ENCODE measurements at regions not wholly inside any gene's neighbourhood (a gene's known extent, or its start where the extent isn't known, plus 50 kb on each side); places are given as distances from the start of the nearest gene placed in this dataset.
"Not testable (repeated sequence)": the region's sequence is repeated elsewhere in the genome, so short reads cannot be mapped to it uniquely, and the experiment has no call there.

- Histone ChIP-seq H3K36me3 (ENCODE audit: control insufficient read depth, insufficient read depth, low read length) (no peaks in the 10 kb centered on the region), H3K9me3 (ENCODE audit: control insufficient read depth, low read length) (no peaks in the 10 kb centered on the region)
- no peak for DNase-seq
Observed at GRCh38 chr7:140262242-140262903, 85.6 kb upstream of the KDM7A start.

GRCh38 chr7:140261522-140261921 is 84.7 kb upstream of the KDM7A start:
- Histone ChIP-seq H3K4me3 (ENCODE audit: insufficient read depth, low read depth, low read length, poor library complexity, severe bottlenecking) (no peak overlapping the region), H3K27me3 (replicated peaks; ENCODE audit: control insufficient read depth, insufficient read depth, low read length, poor library complexity, severe bottlenecking) (no peaks in the 10 kb centered on the region), H3K4me1 (ENCODE audit: control insufficient read depth, insufficient read depth, low read length, poor library complexity, severe bottlenecking) (peaks cover 17% of the 10 kb centered on the region), H3K9me3 (ENCODE audit: control insufficient read depth, low read length) (no peaks in the 10 kb centered on the region), H3K27ac (ENCODE audit: insufficient read depth, low read length, poor library complexity, severe bottlenecking) (no peak overlapping the region), H3K36me3 (ENCODE audit: control insufficient read depth, insufficient read depth, low read length) (no peaks in the 10 kb centered on the region)
- DNase-seq = no peak

More at GRCh38 chr7:140262242-140262903, 85.6 kb upstream of the KDM7A start:
- Histone ChIP-seq H3K27ac (ENCODE audit: insufficient read depth, low read length, poor library complexity, severe bottlenecking) (no peak overlapping the region), H3K27me3 (replicated peaks; ENCODE audit: control insufficient read depth, insufficient read depth, low read length, poor library complexity, severe bottlenecking) (no peaks in the 10 kb centered on the region), H3K4me1 (ENCODE audit: control insufficient read depth, insufficient read depth, low read length, poor library complexity, severe bottlenecking) (peaks cover 17% of the 10 kb centered on the region), H3K4me3 (ENCODE audit: insufficient read depth, low read depth, low read length, poor library complexity, severe bottlenecking) (no peak overlapping the region)

- no peak for DNase-seq
- H3K4me1 ChIP-seq (ENCODE audit: control insufficient read depth, insufficient read depth, low read length, poor library complexity, severe bottlenecking) = peaks cover 17% of the 10 kb centered on the region
- H3K9me3 ChIP-seq (ENCODE audit: control insufficient read depth, low read length) = no peaks in the 10 kb centered on the region
- no peaks in the 10 kb centered on the region for H3K27me3 ChIP-seq (replicated peaks; ENCODE audit: control insufficient read depth, insufficient read depth, low read length, poor library complexity, severe bottlenecking)
- no peak overlapping the region for H3K4me3 ChIP-seq (ENCODE audit: insufficient read depth, low read depth, low read length, poor library complexity, severe bottlenecking)
- no peaks in the 10 kb centered on the region for H3K36me3 ChIP-seq (ENCODE audit: control insufficient read depth, insufficient read depth, low read length)
- H3K27ac ChIP-seq (ENCODE audit: insufficient read depth, low read length, poor library complexity, severe bottlenecking) = no peak overlapping the region
Observed at GRCh38 chr7:140261105-140261486, 84.3 kb upstream of the KDM7A start.

GRCh38 chr7:140260352-140261104 is 83.7 kb upstream of the KDM7A start:
- H3K4me1 ChIP-seq (ENCODE audit: control insufficient read depth, insufficient read depth, low read length, poor library complexity, severe bottlenecking) = peaks cover 17% of the 10 kb centered on the region
- H3K27me3 ChIP-seq (replicated peaks; ENCODE audit: control insufficient read depth, insufficient read depth, low read length, poor library complexity, severe bottlenecking) = no peaks in the 10 kb centered on the region
- no peaks in the 10 kb centered on the region for H3K9me3 ChIP-seq (ENCODE audit: control insufficient read depth, low read length)
- no peak overlapping the region for H3K27ac ChIP-seq (ENCODE audit: insufficient read depth, low read length, poor library complexity, severe bottlenecking)
- DNase-seq = no peak
- no peak overlapping the region for H3K4me3 ChIP-seq (ENCODE audit: insufficient read depth, low read depth, low read length, poor library complexity, severe bottlenecking)
- H3K36me3 ChIP-seq (ENCODE audit: control insufficient read depth, insufficient read depth, low read length) = no peaks in the 10 kb centered on the region

GRCh38 chr7:140257278-140257677 is 80.5 kb upstream of the KDM7A start:
- H3K9me3 ChIP-seq (ENCODE audit: control insufficient read depth, low read length); H3K36me3 ChIP-seq (ENCODE audit: control insufficient read depth, insufficient read depth, low read length); H3K27ac ChIP-seq (ENCODE audit: insufficient read depth, low read length, poor library complexity, severe bottlenecking); DNase-seq; H3K4me3 ChIP-seq (ENCODE audit: insufficient read depth, low read depth, low read length, poor library complexity, severe bottlenecking); H3K27me3 ChIP-seq (replicated peaks; ENCODE audit: control insufficient read depth, insufficient read depth, low read length, poor library complexity, severe bottlenecking): not testable (repeated sequence)
- H3K4me1 ChIP-seq (ENCODE audit: control insufficient read depth, insufficient read depth, low read length, poor library complexity, severe bottlenecking) = peaks cover 16% of the 10 kb centered on the region

- not testable (repeated sequence) for H3K36me3 ChIP-seq (ENCODE audit: control insufficient read depth, insufficient read depth, low read length); H3K27ac ChIP-seq (ENCODE audit: insufficient read depth, low read length, poor library complexity, severe bottlenecking); H3K4me3 ChIP-seq (ENCODE audit: insufficient read depth, low read depth, low read length, poor library complexity, severe bottlenecking); H3K27me3 ChIP-seq (replicated peaks; ENCODE audit: control insufficient read depth, insufficient read depth, low read length, poor library complexity, severe bottlenecking); DNase-seq; H3K9me3 ChIP-seq (ENCODE audit: control insufficient read depth, low read length)
- H3K4me1 ChIP-seq (ENCODE audit: control insufficient read depth, insufficient read depth, low read length, poor library complexity, severe bottlenecking) = peaks cover 18% of the 10 kb centered on the region
Observed at GRCh38 chr7:140254976-140255375, 78.2 kb upstream of the KDM7A start.

- Histone ChIP-seq H3K27me3 (replicated peaks; ENCODE audit: control insufficient read depth, insufficient read depth, low read length, poor library complexity, severe bottlenecking) (no peaks in the 10 kb centered on the region), H3K27ac (ENCODE audit: insufficient read depth, low read length, poor library complexity, severe bottlenecking) (no peak overlapping the region), H3K36me3 (ENCODE audit: control insufficient read depth, insufficient read depth, low read length) (no peaks in the 10 kb centered on the region), H3K4me1 (ENCODE audit: control insufficient read depth, insufficient read depth, low read length, poor library complexity, severe bottlenecking) (peaks cover 18% of the 10 kb centered on the region), H3K4me3 (ENCODE audit: insufficient read depth, low read depth, low read length, poor library complexity, severe bottlenecking) (no peak overlapping the region), H3K9me3 (ENCODE audit: control insufficient read depth, low read length) (no peaks in the 10 kb centered on the region)
- DNase-seq = no peak
Observed at GRCh38 chr7:140249036-140249806, 72.4 kb upstream of the KDM7A start.

- Histone ChIP-seq H3K27me3 (replicated peaks; ENCODE audit: control insufficient read depth, insufficient read depth, low read length, poor library complexity, severe bottlenecking) (no peaks in the 10 kb centered on the region), H3K27ac (ENCODE audit: insufficient read depth, low read length, poor library complexity, severe bottlenecking) (no peak overlapping the region), H3K4me3 (ENCODE audit: insufficient read depth, low read depth, low read length, poor library complexity, severe bottlenecking) (no peak overlapping the region), H3K4me1 (ENCODE audit: control insufficient read depth, insufficient read depth, low read length, poor library complexity, severe bottlenecking) (peaks cover 4% of the 10 kb centered on the region), H3K36me3 (ENCODE audit: control insufficient read depth, insufficient read depth, low read length) (no peaks in the 10 kb centered on the region), H3K9me3 (ENCODE audit: control insufficient read depth, low read length) (no peaks in the 10 kb centered on the region)
- no peak for DNase-seq
Observed at GRCh38 chr7:140247559-140247958, 70.8 kb upstream of the KDM7A start.

GRCh38 chr7:140245611-140246105 is 68.9 kb upstream of the KDM7A start:
- Histone ChIP-seq H3K36me3 (ENCODE audit: control insufficient read depth, insufficient read depth, low read length) (no peaks in the 10 kb centered on the region), H3K9me3 (ENCODE audit: control insufficient read depth, low read length) (no peaks in the 10 kb centered on the region), H3K27ac (ENCODE audit: insufficient read depth, low read length, poor library complexity, severe bottlenecking) (no peak overlapping the region), H3K27me3 (replicated peaks; ENCODE audit: control insufficient read depth, insufficient read depth, low read length, poor library complexity, severe bottlenecking) (no peaks in the 10 kb centered on the region), H3K4me1 (ENCODE audit: control insufficient read depth, insufficient read depth, low read length, poor library complexity, severe bottlenecking) (no peaks in the 10 kb centered on the region), H3K4me3 (ENCODE audit: insufficient read depth, low read depth, low read length, poor library complexity, severe bottlenecking) (no peak overlapping the region)
- no peak for DNase-seq
